ENCODE measurements at regions not wholly inside any gene's neighbourhood (a gene's known extent, or its start where the extent isn't known, plus 50 kb on each side); places are given as distances from the start of the nearest gene placed in this dataset.

DNA sequence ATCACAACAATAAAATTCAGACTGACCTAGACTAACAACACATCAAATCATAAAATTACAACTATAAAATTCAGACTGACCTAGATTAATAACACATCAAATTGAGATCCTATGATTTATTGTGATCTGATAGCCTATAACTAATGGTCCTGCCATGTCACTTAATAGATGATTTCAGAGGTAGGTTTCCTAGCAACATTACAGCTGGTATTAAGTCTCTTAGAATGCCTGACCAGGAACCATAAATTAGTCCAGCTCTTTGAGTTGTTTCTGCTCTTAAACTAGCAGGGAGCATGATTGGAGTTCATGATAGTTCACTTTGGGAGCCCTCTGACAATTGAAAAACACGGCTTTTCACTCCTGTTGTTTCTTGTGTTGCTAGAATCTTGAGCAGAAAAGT lies 318.9 kb downstream of the BMPER start:
- TF ChIP-seq, protein P1, sequence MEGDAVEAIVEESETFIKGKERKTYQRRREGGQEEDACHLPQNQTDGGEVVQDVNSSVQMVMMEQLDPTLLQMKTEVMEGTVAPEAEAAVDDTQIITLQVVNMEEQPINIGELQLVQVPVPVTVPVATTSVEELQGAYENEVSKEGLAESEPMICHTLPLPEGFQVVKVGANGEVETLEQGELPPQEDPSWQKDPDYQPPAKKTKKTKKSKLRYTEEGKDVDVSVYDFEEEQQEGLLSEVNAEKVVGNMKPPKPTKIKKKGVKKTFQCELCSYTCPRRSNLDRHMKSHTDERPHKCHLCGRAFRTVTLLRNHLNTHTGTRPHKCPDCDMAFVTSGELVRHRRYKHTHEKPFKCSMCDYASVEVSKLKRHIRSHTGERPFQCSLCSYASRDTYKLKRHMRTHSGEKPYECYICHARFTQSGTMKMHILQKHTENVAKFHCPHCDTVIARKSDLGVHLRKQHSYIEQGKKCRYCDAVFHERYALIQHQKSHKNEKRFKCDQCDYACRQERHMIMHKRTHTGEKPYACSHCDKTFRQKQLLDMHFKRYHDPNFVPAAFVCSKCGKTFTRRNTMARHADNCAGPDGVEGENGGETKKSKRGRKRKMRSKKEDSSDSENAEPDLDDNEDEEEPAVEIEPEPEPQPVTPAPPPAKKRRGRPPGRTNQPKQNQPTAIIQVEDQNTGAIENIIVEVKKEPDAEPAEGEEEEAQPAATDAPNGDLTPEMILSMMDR (IDR thresholded peaks at IDR 0.05; ENCODE audit: borderline replicate concordance, extremely low read depth, low read length, poor library complexity, severe bottlenecking), result no peak
- TF ChIP-seq EZH2 (IDR thresholded peaks at IDR 0.05; ENCODE audit: borderline replicate concordance, low read depth, low read length, severe bottlenecking), result no peak

All from DND-41 (cell line).